ENCODE measurements at regions not wholly inside any gene's neighbourhood (a gene's known extent, or its start where the extent isn't known, plus 50 kb on each side); places are given as distances from the start of the nearest gene placed in this dataset.

DNA sequence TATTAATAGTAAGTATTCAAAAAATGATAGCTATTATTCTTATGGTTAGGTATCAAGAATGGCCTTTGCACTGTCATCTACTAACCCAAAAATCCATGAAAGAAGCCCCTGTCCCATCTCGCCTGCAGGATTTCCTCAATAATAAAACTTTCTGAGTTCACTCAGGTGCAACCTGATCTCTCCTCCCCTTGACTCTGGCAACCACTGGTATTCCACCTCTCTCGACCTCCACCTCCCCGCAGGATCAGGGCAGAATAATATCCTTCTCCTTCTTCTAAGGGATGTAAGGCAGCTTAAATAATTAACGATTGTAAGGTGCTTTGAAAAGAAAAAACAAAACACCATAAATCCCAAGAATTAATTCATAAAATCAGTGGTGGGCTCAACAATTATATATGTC is 359.3 kb downstream of the PLPP3 start:
- DNase-seq (ENCODE audit: low spot score), result no peak

DNA sequence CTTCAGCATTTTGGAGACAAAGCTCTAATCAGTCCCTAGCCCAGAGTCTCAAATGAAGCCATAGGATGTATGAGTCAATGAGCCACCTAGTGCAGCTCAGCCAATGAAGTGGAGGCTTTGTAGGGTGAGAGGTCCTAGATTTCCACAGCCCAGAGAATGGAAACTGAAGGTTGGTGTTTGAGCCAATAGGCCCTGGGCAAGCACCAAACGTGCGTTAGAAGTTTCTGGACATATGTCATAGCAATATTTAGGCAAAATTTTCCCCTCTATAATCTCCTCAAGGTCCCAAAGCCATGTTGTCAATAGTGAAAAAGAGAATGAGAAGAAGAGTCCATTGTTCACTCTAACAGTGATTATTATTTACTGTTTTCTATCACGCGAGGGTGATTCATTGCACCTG is 361.3 kb downstream of the PLPP3 start:
- DNase-seq (ENCODE audit: low spot score), result no peak

DNA sequence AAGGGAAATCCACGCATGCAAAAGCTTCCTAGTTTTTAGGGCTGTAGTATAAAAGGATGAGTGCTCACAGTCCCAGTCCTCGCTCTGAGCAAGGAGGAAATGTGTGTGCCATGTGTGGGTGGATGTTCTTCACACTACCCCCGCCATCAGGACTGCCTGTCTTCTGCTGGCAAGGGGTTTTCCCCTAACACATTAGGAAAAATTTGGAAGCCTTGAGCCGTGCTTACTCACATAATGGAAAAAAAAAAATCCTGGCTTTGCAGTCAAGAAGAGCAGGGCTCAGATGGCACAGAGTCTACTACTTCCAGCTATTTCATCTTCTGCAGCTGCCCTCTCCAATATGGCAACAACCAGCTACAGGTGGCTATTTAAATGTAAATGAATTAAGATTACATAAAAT is 363.1 kb downstream of the PLPP3 start:
- peak; percentile 65 for DNase-seq (ENCODE audit: low spot score)

DNA sequence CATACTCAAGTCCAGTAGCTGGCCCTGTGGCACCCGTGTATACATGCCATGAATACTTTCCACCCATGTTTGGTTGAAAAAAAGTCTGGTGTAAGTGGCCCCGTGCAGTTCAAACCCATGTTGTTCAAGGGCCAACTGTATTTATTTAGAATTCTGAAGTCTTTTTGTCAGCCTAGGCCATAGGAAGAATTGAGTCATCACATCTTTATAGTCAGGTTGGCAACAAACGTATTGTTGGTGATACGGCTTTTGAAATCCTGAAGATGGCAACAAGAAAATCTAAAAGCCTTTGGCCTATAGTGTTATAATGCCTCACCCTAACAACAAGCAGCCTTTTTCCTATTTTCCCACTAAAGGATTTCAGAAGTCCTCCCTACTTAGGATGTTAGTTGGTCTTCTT is 363.6 kb downstream of the PLPP3 start:
- no peak for DNase-seq (ENCODE audit: low spot score)

DNA sequence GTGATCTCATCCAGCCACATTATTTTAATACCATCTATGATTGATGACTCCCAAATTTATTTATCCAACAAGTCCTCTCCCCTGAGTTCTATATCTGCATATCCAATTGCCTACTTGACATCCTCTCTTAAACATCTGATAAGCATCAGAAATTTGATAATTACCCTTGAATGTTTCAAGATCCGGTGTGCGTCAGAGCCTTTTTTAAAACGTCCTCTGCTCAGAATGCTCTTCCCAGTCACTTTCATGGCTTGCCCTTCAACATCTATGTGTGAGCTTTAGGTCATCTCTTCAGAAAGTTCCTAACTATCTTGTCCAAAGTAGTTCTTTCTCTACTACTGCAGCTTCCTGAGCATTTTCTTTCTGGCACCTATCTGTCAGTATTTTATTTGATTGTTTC is 364.3 kb downstream of the PLPP3 start:
- DNase-seq (ENCODE audit: low spot score), result no peak

DNA sequence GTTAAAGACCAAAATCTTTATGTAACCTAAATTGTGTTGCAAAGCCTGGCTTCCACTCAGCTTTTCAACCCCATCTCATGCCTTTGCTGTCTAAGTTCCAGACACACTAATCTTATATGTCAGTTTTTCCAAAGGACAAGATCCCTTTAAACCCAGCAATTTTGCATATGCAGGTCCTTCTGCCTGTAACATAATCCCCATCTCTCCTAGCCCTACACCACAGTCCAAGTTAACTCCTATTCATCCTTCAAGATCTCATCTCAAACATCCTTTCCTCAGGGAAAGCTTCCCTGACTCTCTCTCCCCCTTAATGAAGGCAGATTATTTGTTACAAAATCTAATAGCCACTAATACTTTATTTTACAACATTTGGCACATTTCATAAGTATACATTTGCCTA is 366.3 kb downstream of the PLPP3 start:
- DNase-seq (ENCODE audit: low spot score), result no peak

DNA sequence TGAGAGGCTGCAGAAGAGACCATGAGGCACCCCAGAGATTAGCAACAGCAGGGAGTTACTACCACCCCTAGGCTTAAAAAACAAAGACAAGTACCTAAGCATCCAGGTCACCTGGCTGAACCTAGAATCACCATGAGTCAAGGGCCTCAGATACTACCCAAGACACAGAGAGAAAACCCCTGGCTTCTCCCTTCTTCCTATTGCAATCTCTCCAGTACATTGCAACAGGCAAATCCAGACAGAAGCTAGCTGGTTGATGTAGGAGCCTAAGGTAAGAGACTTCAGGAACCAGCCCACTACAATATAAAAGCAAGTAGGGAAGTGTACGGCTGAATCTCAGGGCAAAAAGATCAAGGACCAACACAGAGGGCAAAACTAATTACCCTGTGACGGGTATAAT is 367.2 kb downstream of the PLPP3 start:
- DNase-seq (ENCODE audit: low spot score), result no peak

DNA sequence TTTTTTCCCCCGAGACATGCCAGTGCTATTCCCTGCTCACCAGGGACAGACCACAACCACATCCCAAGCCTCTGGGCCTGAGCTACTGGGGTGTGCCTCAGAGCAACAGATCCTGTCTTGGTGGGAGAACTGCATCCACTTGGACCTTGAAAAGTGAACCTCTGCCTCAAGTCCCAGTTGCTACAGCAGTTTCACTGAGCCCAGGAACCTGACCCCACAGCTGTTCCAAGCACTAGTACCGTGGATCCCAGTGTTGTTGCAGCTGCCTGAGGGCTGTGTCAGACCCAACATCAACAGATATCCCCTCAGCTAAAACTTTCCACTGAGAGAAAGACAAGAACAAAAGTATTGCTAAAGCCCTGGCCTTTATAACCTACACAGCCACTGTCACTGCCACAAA is 373.0 kb downstream of the PLPP3 start:
- no peak for DNase-seq (ENCODE audit: low spot score)

DNA sequence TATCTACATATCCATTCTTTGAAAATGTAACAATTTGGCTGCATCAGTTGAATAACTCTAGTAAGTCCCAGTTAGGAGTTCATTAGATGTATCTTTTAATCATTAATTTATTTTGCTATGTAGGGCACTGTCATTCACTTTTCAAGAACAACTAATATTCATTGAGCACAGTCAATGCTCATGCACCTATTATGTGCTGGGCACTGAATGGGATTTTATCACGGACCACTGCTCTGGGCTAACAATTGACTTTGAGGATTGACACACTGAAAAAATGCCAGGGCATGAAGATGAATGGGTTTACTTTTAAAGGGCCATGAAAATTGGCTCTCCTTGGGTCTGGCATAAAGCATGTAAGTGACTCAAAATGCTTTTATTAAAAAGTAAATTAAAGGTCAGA is 375.2 kb downstream of the PLPP3 start:
- DNase-seq (ENCODE audit: low spot score), result no peak

DNA sequence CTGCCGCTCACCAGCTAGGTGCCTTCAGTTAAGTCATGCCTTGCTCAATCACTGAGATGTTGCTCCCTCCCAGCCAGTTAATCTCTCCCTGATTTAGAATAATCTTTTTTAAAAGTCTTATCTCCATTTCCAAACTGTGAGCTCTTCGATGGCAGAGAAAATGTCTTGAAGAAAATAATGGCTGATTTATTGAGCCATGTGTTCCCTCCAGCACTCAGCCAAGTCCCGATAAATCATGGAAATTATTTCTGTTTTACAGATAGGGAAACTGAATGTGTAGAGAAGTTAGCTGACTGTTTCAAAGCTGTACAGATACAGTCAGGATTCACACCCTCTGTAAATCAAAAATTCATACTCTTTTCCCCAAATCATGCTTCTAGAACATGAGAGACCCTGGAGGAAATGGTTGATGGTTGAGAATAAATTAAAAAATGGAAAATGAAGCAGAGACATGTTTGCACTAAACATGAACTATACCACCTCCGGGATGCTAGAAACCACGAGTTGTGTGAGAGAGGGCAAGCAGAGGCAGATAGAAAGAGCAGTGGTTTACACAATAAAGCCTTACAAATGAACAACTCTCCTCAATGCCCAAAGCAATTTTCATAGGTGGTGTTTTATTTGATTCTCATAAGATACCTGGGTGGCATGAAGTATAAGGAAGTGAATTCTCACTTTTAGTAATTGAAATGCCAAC is 376.4 kb downstream of the PLPP3 start:
- no peak for DNase-seq (ENCODE audit: low spot score)

DNA sequence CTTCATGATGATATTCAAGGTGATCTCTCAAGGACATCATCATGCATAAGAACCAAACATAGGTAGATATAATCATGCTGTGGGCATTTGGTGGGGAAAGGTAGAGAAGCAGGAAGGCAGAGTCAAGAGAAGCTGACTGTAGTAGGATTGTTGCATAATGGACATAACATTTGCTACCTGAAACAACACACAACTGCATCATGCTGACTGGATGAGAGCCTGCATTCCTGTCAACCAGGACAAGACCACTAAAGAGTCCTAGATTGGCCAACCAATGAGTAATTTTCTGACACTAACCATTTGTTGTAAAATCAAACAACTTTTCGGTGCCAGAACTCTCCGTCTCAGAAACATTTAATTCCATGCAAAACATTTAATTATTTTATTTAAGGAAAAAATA is 377.2 kb downstream of the PLPP3 start:
- DNase-seq (ENCODE audit: low spot score), result peak; percentile 18

DNA sequence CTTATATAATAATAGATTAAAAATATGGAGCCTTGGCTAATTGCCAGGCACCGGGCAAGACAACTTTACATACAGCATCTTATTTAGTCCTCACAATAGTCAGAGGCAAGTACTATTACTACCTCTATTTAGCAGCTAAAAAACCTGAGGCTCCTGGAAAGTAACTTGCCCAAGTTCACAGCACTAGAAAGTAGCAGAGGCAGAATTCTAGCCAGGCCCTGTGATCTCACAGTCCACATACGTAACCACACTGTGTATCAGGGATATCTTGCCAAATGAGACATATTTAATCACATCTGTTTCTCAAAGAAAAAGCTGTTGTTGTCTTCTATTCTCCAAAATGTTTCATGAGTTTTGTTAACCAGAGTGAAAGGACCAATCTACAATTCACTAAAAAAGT is 378.5 kb downstream of the PLPP3 start:
- peak; percentile 28 for DNase-seq (ENCODE audit: low spot score)

DNA sequence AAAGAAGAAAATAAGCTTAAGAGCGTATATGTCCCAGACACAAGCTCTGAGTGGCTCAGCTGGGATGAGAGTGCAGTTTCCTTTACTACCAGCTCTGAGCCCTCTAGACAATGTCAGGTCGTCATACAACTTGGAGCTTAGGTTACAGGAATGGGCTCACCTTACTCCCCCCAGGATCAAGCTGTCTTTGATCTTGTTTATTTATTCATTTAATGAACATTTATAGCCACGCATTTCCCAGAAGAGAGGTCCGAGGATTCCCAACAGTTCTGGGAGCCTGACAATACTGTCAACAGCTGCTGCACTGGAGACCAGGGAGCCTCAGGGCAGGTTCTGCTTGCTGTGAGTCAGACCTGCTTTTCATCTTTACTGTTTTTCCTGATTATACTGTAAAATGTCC is 378.9 kb downstream of the PLPP3 start:
- peak; percentile 41 for DNase-seq (ENCODE audit: low spot score)

DNA sequence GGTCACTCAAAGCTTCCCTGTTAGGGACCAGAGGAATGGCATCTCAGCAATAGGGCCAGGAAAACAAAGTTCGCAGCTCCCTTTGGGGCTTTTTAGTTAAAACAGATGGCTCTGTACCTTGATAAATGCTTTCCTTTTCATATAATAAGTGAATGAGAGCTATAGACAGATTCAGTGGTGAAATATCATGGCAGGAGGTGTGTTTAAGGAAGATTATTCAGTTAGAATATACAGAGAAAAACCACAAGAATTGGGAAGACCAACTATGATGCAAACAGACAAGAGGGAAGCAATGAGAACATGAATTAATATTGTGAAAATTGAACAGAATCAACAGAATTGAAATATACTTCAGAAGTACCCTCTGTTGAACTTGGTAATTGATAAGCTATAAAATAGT is 379.4 kb downstream of the PLPP3 start:
- no peak for DNase-seq (ENCODE audit: low spot score)

DNA sequence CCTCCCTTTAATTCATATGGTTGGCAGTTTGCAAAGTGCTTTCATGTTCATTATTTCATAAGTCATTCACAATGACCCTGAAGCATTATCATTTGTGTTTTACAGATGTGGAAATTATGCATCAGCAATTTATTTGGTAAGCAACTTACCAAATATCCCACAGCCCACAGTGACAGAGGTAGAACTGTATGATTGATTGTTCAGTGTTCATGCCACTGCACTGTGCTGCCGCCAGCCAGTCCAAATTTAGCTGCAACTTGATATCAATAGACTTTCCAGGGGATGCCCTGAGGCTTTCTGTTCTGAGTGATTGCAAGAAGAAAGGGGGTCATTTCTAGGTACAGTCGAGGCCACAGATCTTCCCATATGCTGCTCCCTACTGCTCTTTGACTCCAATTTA is 380.3 kb downstream of the PLPP3 start:
- no peak for DNase-seq (ENCODE audit: low spot score)

DNA sequence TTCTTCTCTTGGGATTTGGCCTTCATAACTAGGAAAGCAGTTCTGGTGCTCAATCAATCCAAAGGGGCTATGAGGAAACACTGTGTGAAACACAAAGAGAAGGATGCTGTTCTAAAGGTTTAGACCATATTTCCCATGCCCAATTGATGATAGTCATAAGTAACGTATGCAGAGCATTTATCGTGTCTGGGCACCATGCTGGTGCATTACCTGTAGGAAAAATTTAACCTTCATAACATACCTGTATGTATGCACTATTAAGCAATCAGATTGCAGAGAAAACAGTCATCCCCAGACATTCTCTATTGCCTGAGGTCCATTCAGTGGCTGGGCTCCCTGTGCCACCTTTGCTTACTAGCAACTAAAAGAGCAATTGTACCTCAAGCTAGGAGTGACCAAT is 381.4 kb downstream of the PLPP3 start:
- DNase-seq (ENCODE audit: low spot score), result no peak

DNA sequence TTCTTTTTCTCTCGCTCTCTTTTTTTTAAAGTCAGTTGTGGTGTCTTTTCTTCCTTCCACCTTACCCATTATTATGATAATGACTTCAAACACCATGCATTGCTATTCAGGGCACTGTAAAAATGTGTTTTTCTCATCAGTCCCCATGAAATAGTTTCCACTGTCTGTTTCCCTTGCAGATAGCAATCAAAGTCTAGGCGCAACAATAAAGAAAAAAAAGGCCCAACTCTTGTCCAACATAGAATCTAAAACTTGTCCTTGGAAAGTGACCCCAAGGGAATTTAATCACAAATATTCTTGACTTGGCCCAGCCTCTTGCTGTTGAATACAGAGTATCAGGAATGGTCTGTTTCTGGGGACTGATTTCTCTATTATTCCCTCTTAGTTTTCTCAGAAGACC is 382.5 kb downstream of the PLPP3 start:
- DNase-seq (ENCODE audit: low spot score), result no peak

DNA sequence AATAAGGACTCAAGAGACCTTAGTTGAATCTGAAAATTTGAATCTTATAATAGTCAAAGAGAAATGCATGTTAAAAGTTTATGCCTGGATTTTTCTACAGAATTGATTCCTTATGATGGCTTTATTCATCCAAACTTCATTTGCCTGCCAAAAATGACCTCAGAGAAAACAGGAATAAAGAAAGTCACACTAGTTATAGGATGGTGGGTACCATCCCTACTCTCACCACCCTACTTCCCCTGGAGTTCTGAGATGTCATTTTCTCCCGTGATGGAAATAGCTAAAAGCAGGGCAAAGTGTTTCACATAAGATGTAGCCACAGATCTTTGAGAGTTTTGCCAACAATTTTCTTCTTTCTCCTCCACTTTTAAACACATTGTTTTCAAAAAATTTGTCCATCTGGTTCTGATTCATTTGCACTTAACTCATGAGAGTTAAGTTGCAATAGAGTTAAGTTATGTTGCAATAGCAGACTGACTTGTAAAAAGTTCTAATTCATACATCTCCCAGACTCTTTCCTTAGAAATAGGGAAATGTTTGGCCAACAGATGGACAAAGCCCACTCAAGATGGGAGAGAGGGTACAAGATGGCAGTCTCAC is 384.6 kb downstream of the PLPP3 start:
- peak; percentile 43 for DNase-seq (ENCODE audit: low spot score)

DNA sequence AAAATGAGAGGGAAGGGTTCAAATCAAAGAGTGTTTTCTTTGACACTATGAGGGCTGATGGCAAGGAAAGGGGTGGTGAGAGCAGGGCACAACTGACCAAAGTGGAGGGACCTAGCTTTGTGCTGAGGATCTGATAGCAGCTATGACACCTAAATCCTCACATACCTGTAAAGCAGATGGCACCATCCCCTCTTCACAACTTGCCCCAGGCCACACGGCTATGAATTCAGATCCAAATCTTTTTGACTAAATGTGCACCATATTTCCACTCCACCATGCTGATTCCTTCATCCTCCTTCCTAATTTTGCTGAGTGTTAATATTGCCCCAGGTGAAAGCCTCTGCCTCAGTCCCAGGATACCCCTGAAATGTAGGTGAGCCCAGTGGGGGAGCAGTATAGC is 385.7 kb downstream of the PLPP3 start:
- DNase-seq (ENCODE audit: low spot score), result no peak

DNA sequence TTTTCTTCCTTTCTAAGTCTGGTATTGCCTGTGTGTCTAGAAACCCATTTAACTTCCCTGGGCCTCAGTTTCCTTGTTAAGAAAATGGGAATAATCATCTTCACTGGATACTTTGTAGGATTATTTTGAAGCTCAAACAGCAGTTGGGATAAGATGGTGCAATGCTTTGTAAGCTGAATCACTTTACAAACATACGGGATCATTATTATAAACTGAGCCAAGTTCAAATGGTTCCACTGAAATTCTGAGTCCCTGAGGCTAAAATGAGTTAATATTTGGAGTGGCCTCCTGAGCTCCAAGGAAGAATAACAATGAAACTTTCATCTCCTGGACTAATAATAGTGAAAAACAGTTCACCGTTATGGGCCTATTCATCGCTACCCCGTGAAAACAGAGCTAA is 388.0 kb downstream of the PLPP3 start:
- DNase-seq (ENCODE audit: low spot score), result peak; percentile 23

DNA sequence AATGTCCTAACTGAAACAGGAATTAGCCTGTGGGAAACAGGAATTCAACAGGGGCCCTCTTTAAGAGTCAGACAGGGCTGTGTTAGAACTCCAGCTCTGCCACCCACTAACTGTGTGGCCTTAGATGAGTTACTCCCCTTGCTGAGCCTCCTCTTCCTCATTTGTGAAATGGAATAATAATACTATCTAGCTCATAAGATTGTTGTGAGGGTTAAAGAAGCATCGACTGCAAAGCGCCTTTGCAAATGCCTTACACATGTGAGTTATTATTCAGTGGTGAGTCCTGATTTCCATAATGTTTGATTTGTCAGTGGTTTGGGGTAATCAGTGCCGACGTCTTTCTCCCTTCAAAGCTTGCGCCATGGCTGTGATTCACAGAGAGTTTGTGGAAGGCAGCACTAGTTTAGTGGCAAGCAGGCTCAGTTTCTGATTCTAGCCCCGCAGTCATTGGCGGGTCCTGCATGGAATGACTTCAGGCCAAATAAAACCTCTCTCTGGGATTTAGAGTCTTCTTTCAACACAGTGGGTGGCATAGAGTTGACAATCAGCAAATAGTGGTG is 388.5 kb downstream of the PLPP3 start:
- peak; percentile 72 for DNase-seq (ENCODE audit: low spot score)

DNA sequence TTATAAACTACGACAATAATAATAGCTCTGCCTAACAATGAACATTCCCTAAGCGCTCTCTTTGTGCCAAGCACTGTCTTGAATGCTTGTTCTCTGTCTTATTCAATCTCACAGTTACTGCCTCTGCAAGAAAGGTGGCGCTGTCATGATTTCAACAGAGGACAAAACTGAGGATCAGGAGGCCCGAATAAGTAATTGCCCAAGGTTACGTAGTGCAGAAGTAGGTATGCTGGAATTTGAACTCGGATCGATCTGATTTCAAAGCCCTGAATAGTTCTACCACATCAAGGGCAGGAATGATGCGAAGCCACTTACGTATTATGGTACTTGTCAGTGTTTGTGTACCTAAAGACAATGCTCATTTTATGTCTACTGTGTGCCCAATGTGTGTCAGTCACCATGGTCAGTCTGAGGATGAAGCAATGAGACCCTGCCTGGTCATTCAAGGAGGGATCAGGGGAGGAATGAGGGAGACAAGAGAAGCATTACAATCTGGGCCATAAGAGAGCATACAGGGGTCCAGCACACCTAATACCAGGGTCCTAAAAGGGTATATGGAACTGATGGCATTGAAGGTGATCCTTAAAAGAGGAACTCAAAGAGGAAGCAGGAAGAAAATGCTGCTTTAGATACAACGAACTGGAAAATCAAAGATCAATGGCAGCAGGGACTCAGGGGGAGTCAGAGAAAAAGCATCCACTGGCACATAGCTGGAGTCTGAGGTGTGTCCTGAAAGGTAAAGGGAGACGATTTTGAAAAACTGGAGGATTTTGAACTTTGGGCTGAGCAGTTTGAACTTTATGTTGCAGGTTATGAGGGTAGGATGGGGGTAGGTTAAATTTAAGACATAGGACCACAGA is 389.2 kb downstream of the PLPP3 start:
- DNase-seq (ENCODE audit: low spot score), result no peak

DNA sequence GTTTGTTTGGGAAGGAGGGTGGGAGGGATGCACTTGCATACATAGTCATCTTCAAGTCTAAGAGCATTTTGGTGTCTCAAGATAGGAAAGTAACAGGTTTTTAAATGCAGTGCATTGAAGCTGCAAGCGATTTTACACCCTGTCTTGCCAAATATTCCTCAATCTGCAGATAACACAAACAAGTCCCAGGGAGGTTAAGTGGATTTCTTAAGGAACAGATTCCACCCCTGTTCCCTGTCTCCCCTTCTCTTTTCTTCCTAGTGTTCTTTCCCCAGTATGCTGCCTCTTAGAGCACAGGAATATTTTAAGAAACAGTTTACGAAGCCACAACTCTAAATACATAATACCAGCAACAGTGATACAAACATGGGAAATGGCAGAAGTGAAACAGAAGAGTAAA is 389.9 kb downstream of the PLPP3 start:
- DNase-seq (ENCODE audit: low spot score), result no peak
